Nephron (organoid): ENCODE measurements at regions not wholly inside any gene's neighbourhood (a gene's known extent, or its start where the extent isn't known, plus 50 kb on each side); places are given as distances from the start of the nearest gene placed in this dataset.

Experiments used
- H3K27ac Mint-ChIP-seq, 3 experiments: 2 replicates each; pipeline ENCODE4 v1.8.0; 2020; ENCODE audit warnings: mixed read lengths in 3 of 3, mild to moderate bottlenecking in 2 of 3, moderate library complexity in 1 of 3
- H3K27me3 Mint-ChIP-seq: 2 replicates; pipeline ENCODE4 v1.8.0; 2021; ENCODE audit warnings: low read depth, mild to moderate bottlenecking, moderate library complexity, mixed read lengths
- H3K36me3 Mint-ChIP-seq: 2 replicates; pipeline ENCODE4 v1.8.0; 2020; ENCODE audit warnings: low read depth, mixed read lengths
- H3K4me1 Mint-ChIP-seq: 2 replicates; pipeline ENCODE4 v1.8.0; 2020; ENCODE audit warnings: mixed read lengths
- H3K4me3 Mint-ChIP-seq, 3 experiments: 2 replicates each; pipeline ENCODE4 v1.8.0; 2020; ENCODE audit warnings: mild to moderate bottlenecking in 3 of 3, mixed read lengths in 3 of 3, moderate library complexity in 2 of 3
- H3K9me3 Mint-ChIP-seq: 2 replicates; pipeline ENCODE4 v1.8.0; 2020; ENCODE audit warnings: mixed read lengths
- TF ChIP-seq, protein P1 (sequence below), 3 experiments: fragments of 200-600 bp; sonication (generic); IDR thresholded peaks; one replicate each; pipeline ENCODE4 v1.5.0; 2021; ENCODE audit warnings: antibody characterized with exemption in 3 of 3; ENCODE audit not compliant: unreplicated experiment in 3 of 3

DNA sequence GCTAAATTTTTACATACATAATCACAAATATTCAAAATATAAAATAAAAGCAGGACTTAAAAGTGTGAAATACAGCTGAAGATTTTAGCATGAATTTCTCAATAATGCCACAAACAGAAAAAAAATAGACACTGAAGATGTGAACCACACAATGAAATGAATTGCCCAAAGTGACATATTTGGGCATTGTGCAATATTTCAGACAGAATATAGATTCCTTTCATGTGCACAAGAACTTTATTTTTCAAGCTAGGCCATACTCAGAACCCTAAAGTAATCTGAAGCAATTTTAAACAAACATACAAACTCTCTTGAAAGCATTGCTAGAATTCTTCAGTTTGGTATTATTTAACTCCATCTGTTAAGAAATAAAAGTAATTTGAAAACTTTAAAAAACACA lies 764.1 kb downstream of the STIM2 start:
- Mint-ChIP-seq H3K27ac (no peak overlapping the region), H3K9me3 (no peaks in the 10 kb centered on the region), H3K4me1 (no peaks in the 10 kb centered on the region), H3K36me3 (no peaks in the 10 kb centered on the region), H3K27me3 (no peaks in the 10 kb centered on the region), H3K4me3 (no peak overlapping the region)
- TF ChIP-seq, protein P1, sequence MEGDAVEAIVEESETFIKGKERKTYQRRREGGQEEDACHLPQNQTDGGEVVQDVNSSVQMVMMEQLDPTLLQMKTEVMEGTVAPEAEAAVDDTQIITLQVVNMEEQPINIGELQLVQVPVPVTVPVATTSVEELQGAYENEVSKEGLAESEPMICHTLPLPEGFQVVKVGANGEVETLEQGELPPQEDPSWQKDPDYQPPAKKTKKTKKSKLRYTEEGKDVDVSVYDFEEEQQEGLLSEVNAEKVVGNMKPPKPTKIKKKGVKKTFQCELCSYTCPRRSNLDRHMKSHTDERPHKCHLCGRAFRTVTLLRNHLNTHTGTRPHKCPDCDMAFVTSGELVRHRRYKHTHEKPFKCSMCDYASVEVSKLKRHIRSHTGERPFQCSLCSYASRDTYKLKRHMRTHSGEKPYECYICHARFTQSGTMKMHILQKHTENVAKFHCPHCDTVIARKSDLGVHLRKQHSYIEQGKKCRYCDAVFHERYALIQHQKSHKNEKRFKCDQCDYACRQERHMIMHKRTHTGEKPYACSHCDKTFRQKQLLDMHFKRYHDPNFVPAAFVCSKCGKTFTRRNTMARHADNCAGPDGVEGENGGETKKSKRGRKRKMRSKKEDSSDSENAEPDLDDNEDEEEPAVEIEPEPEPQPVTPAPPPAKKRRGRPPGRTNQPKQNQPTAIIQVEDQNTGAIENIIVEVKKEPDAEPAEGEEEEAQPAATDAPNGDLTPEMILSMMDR (IDR thresholded peaks at IDR 0.05; ENCODE audit: unreplicated experiment in 3 of 3), result no peak

DNA sequence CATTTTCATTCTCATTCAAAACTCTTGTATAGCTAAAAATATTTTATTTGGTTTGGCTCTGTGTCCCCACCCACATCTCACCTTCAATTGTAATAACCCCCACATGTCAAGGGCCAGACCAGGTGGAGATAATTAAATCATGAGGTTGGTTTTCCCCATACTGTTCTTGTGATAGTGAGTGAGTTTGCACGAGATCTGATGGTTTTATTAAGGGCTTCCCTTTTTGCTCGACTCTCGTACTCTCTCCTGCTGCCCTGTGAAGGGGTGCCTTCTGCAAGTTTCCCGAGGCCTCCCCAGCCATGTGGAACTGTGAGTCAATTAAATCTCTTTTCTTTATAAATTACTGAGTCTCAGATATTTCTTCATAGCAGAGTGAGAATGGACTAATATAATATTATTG lies 768.0 kb downstream of the STIM2 start:
- Mint-ChIP-seq H3K27me3 (no peaks in the 10 kb centered on the region), H3K9me3 (no peaks in the 10 kb centered on the region), H3K36me3 (no peaks in the 10 kb centered on the region), H3K4me1 (no peaks in the 10 kb centered on the region), H3K27ac (no peak overlapping the region), H3K4me3 (no peak overlapping the region)
- TF ChIP-seq, protein P1 (IDR thresholded peaks at IDR 0.05; ENCODE audit: unreplicated experiment in 3 of 3), result no peak

DNA sequence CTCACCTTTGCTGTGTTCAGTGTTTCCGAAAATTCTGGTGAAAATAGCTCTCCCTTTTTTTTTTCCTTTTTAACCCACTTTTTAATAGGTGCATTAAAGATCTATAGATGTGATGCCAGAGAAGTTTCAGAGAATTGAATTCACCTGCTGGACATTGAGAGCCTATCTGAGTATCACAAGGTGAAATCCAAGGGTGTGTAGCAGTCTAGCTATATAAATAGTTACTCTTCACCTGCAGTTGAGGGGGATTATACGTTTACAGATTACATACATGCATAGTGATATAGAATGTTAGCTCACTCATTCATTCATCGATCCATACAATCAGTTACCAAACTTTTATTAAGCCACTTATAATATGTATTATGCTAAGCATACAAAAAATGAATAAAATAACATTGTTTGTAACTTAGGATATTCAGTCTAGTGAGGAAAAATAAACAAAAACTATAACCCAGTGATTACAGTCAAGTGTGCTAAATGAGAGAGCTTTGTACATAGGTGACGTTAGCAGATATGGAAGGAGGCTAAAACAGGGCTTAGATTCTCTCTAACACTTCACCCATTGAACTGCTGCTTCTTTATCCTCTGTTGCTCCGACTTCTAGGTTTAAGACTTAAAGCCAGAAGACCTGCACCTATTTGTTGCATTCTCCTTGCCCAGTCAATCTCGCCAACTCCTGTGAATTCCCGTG lies 769.0 kb downstream of the STIM2 start:
- H3K27me3 Mint-ChIP-seq, result no peaks in the 10 kb centered on the region
- H3K27ac Mint-ChIP-seq, result no peak overlapping the region
- TF ChIP-seq, protein P1 (IDR thresholded peaks at IDR 0.05; ENCODE audit: unreplicated experiment in 3 of 3), result no peak
- no peaks in the 10 kb centered on the region for H3K9me3 Mint-ChIP-seq
- no peaks in the 10 kb centered on the region for H3K4me1 Mint-ChIP-seq
- H3K4me3 Mint-ChIP-seq, result no peak overlapping the region
- no peaks in the 10 kb centered on the region for H3K36me3 Mint-ChIP-seq

DNA sequence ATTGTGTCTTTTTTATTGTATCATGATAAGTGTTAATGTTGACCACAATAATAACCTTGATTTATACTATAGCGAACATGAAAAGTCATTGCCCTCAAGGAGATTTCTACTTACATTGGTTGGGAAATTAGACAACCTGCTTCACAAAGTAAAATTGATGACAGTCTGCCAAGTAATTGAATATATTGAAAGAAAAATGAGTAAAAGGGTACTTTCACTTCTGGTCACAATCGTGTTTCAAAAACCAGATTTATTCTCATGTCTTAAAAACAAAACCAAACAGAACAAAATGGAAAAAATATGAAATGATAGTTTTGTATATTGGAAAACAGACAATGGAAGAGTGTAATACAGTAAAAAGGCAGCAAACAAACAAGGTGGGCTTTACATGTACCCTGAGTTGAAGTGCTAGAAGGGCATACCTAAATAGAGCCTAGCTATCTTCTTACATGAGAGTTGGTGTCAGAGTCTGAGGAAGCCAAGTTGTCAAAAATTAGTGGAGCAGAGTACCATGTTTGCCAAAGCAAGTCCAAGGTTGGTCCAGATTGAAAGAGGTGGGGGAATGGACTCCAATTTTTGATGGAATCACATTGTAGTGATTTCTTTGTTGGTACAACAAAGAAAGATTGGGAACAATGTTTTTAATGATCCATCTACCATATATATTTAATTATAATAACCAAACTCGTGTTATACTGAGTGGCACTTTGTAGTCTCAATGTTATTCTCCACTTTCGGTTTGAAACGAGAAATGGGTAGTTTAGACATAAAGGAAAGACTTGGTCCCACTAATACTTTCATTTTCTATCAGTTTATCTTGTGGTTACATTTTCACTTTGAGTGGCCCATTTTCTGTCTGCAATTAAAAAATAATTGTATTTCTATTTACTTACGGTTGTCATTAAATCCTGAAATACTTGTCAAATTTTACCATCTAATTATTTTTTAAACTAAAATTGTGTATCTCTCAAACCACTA lies 775.6 kb downstream of the STIM2 start:
- no peaks in the 10 kb centered on the region for H3K9me3 Mint-ChIP-seq
- H3K4me3 Mint-ChIP-seq, result no peak overlapping the region
- no peaks in the 10 kb centered on the region for H3K27me3 Mint-ChIP-seq
- H3K4me1 Mint-ChIP-seq, result no peaks in the 10 kb centered on the region
- no peak overlapping the region for H3K27ac Mint-ChIP-seq
- no peaks in the 10 kb centered on the region for H3K36me3 Mint-ChIP-seq
- TF ChIP-seq, protein P1 (IDR thresholded peaks at IDR 0.05; ENCODE audit: unreplicated experiment in 3 of 3), result no peak

DNA sequence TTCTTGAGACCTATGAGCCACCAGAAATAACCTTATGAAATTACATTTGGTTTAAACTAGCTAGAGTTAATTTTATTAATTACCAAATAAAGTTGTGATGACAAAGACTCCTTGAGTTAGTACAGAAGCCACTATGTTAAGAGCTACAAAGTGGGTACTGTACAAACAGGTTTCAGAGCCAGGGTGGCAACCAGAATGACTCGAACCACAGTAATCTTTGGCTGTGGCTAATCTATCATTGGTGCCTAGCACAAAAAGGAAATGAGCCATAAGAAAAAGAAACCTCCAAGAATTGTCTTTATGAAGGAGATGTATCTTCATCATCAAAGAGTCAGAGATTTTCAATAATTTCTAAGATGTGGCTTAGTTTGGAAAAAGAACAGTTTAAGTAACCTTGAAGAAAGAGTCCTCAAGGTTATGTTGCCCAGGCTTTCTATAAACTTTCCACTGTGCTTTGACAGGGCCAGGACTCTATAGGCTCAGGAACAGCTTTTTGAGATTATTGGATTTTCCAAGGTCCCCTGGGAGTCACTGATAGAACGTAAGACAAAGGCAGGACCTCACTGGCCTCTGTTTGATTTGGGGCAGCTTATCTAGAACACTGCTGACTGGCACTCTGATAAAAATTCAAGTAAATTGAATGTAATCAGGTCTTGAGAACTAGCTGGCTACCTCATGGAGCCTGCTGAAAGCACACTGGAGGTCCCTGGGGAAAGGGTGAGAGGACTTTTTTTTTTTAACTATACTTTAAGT lies 777.7 kb downstream of the STIM2 start:
- no peaks in the 10 kb centered on the region for H3K4me1 Mint-ChIP-seq
- no peak overlapping the region for H3K27ac Mint-ChIP-seq
- no peaks in the 10 kb centered on the region for H3K9me3 Mint-ChIP-seq
- TF ChIP-seq, protein P1 (IDR thresholded peaks at IDR 0.05; ENCODE audit: unreplicated experiment in 3 of 3), result no peak
- no peaks in the 10 kb centered on the region for H3K27me3 Mint-ChIP-seq
- no peak overlapping the region for H3K4me3 Mint-ChIP-seq
- H3K36me3 Mint-ChIP-seq, result no peaks in the 10 kb centered on the region
